Stimulated activated CD8-positive, alpha-beta memory T cell treated with anti-CD3 and anti-CD28 coated beads, Interleukin-4, amount 100 ng/mL, for 24 hours (primary cell): ENCODE measurements at regions not wholly inside any gene's neighbourhood (a gene's known extent, or its start where the extent isn't known, plus 50 kb on each side); places are given as distances from the start of the nearest gene placed in this dataset.

Source experiments
- DNase-seq: peaks from one replicate; pipeline ENCODE4 v3.0.0-alpha.2; 2020; ENCODE audit warnings: low read depth

- no peak for DNase-seq
Measured at GRCh38 chr6:14660806-14661579, 543.4 kb downstream of the CD83 start.

- no peak for DNase-seq
Measured at GRCh38 chr6:14661691-14662090, 544.1 kb downstream of the CD83 start.

GRCh38 chr6:14664112-14664601 is 546.6 kb downstream of the CD83 start:
- DNase-seq: no peak

GRCh38 chr6:14664621-14665315 is 547.2 kb downstream of the CD83 start:
- no peak for DNase-seq

GRCh38 chr6:14665827-14666724 is 548.5 kb downstream of the CD83 start:
- DNase-seq: peak; percentile 27

GRCh38 chr6:14670806-14671205 is 553.2 kb downstream of the CD83 start:
- no peak for DNase-seq

GRCh38 chr6:14671261-14671681 is 553.7 kb downstream of the CD83 start:
- DNase-seq: no peak

GRCh38 chr6:14671937-14672336 is 554.4 kb downstream of the CD83 start:
- DNase-seq: no peak

GRCh38 chr6:14673201-14673600 is 555.6 kb downstream of the CD83 start:
- DNase-seq: no peak

GRCh38 chr6:14674458-14674857 is 556.9 kb downstream of the CD83 start:
- no peak for DNase-seq

- no peak for DNase-seq
Measured at GRCh38 chr6:14674867-14675648, 557.5 kb downstream of the CD83 start.

- DNase-seq: no peak
Measured at GRCh38 chr6:14676064-14676463, 558.5 kb downstream of the CD83 start.

- no peak for DNase-seq
Measured at GRCh38 chr6:14676977-14677781, 559.6 kb downstream of the CD83 start.

- DNase-seq: no peak
Measured at GRCh38 chr6:14681699-14682487, 564.0 kb upstream of the JARID2 start.

- DNase-seq: no peak
Measured at GRCh38 chr6:14682812-14683211, 563.1 kb upstream of the JARID2 start.

GRCh38 chr6:14689639-14690038 is 556.2 kb upstream of the JARID2 start:
- no peak for DNase-seq

- no peak for DNase-seq
Measured at GRCh38 chr6:14690120-14691056, 555.5 kb upstream of the JARID2 start.

- DNase-seq: no peak
Measured at GRCh38 chr6:14692208-14692607, 553.7 kb upstream of the JARID2 start.
